Suprapubic skin (tissue), 3 donors: ENCODE measurements at regions not wholly inside any gene's neighbourhood (a gene's known extent, or its start where the extent isn't known, plus 50 kb on each side); places are given as distances from the start of the nearest gene placed in this dataset.

Experiments used
- POLR2A ChIP-seq, 2 donors: fragments of 450-650 bp; IDR thresholded peaks; one replicate each; pipeline ENCODE4 v1.6.1; 2017; ENCODE audit warnings: antibody characterized with exemption in 2 of 2, mild to moderate bottlenecking in 2 of 2, moderate library complexity in 2 of 2
- TF ChIP-seq, protein P1 (sequence below), 2 donors: fragments of 200-600 bp in 1 of 2; fragments of 450-650 bp in 1 of 2; sonication (generic) in 1 of 2; IDR thresholded peaks; one replicate each; pipeline ENCODE4 v1.5.1; 2016 to 2019; ENCODE audit warnings: antibody characterized with exemption in 2 of 2, mild to moderate bottlenecking in 1 of 2, moderate library complexity in 1 of 2

DNA sequence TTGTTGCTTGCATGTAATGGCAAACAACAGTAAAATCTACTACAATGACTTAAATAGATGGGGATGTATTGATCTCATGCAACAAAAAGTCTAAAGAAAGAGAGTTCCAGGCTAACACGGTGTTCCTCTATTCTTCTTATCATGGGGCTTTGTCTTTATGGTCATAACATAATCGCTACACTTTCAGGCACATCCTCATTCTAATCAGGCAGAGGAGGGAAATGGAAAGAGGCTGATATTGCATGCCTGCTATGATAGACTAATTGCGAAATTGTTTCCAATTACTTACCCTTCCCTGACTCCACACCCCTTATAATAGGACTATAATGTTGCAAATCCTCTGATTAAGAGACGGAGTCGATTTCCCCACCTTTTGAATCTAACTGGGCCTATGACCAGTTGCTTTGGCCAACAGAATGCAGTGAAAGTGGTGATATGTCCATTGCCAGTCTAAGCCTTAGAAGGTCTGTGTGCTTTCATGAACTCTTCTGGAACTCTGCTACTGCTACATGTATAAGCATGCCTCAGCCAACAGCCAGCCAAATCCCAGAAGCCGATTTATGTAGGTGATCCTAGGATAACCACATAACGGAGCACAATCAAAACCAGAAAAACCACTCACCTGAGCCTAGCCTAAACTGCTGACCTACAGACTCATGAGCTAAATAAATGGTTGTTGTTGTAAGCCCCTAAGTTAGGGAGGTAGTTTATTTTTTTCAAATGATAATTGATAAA is 180.3 kb upstream of the TACR1 start:
- no peak for TF ChIP-seq POLR2A (IDR thresholded peaks at IDR 0.05)
- TF ChIP-seq, protein P1, sequence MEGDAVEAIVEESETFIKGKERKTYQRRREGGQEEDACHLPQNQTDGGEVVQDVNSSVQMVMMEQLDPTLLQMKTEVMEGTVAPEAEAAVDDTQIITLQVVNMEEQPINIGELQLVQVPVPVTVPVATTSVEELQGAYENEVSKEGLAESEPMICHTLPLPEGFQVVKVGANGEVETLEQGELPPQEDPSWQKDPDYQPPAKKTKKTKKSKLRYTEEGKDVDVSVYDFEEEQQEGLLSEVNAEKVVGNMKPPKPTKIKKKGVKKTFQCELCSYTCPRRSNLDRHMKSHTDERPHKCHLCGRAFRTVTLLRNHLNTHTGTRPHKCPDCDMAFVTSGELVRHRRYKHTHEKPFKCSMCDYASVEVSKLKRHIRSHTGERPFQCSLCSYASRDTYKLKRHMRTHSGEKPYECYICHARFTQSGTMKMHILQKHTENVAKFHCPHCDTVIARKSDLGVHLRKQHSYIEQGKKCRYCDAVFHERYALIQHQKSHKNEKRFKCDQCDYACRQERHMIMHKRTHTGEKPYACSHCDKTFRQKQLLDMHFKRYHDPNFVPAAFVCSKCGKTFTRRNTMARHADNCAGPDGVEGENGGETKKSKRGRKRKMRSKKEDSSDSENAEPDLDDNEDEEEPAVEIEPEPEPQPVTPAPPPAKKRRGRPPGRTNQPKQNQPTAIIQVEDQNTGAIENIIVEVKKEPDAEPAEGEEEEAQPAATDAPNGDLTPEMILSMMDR (IDR thresholded peaks at IDR 0.05) = no peak
